COR-L47 (cell line): ENCODE measurements at regions not wholly inside any gene's neighbourhood (a gene's known extent, or its start where the extent isn't known, plus 50 kb on each side); places are given as distances from the start of the nearest gene placed in this dataset.

Experiments used
- DNase-seq: peaks from one replicate; lab custom pipeline; 2025; lab: John Stamatoyannopoulos, UW

DNA sequence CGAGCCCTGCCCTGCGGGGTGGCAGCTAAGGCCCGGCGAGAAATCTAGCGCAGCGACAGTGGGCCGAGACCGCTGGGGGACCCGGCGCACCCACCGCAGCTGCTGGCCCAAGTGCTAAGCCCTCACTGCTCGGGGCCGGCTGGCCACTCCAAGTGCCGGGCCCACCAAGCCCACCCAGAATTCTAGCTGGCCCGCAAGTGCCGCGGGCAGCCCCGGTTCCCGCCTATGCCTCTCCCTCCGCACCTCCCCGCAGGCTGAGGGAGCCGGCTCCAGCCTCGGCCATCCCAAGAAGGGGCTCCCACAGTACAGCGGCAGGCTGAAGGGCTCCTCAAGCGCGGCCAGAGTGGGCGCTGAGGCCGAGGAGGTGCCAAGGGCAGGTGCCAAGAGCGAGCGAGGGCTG is 55.2 kb upstream of the RND3 start:
- DNase-seq, result no peak

DNA sequence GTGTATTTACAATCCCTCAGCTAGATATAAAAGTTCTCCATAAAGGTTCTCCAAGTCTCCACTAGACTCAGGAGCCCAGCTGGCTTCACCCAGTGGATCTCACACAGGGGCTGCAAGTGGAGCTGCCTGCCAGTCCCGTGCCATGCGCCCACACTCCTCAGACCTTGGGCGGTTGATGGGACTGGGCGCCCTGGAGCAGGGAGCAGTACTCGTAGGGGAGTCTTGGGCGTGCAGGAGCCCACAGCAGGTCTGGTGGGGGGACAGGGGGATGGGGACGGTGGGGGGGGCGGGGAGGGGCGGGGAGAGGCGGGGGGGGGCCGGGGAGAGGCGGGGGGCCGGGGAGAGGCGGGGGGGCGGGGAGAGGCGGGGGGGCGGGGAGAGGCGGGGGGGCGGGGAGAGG is 54.7 kb upstream of the RND3 start:
- DNase-seq, result no peak

DNA sequence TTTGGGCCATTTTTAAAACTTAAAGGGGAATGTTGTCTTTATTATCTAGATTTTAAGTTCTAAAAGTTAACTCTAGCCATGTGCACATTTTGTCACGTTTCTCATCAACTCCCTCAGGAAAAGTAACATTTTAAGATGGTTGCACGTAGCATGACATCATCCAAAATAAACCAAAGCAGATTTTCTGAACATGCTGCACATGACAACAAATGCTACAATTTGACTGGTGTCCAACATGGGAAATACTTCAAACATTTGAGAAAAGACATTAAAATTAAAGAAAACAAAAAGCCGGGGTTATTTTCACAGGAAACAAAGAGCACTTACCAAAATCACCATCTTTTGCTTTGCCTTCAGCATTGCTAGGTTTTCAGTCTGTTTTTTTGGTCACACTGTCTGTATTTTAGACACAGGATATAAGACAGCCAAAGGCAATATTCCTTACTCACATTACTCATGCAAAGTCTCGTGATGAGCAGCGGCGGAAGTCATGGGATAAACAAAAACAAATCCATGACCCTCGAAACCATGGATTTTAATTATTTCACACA is 51.3 kb upstream of the RND3 start:
- DNase-seq, result no peak
